H1 (cell line): ENCODE measurements at regions not wholly inside any gene's neighbourhood (a gene's known extent, or its start where the extent isn't known, plus 50 kb on each side); places are given as distances from the start of the nearest gene placed in this dataset.

Experiments used
- CTCF ChIA-PET: fragments of 300-600 bp; sonication (Branson Sonifier 250); formaldehyde crosslinking; loops from one replicate; lab custom pipeline; 2021; ENCODE audit not compliant: partially characterized antibody; lab: Charles Lee
- POLR2A ChIA-PET: fragments of 300-600 bp; sonication (Branson Sonifier 250); formaldehyde crosslinking; loops from one replicate; lab custom pipeline; 2021; ENCODE audit warnings: inconsistent platforms; ENCODE audit not compliant: partially characterized antibody; lab: Charles Lee
- DNase-seq, 2 experiments: peaks; one replicate each; pipeline versions ENCODE4 v3.0.0 to v3.0.0-alpha.2; 2010 to 2022; ENCODE audit warnings: low spot score in 2 of 2, low read depth in 1 of 2, mixed read lengths in 1 of 2
- FAIRE-seq: peaks from 2 replicates; lab custom pipeline; 2011; peaks lifted over from hg19 to GRCh38; lab: Jason Lieb, UNC
- H2AFZ ChIP-seq: 2 replicates; pipeline ENCODE4 v1.8.1; 2012; ENCODE audit warnings: low read length, inconsistent platforms
- H2AK5ac ChIP-seq: 2 replicates; pipeline ENCODE4 v1.6.1; 2013; ENCODE audit warnings: low read depth, low read length
- H2BK120ac ChIP-seq: replicated peaks from 2 replicates; pipeline ENCODE3; 2013; ENCODE audit warnings: low read depth, low read length, inconsistent platforms
- H2BK12ac ChIP-seq: 2 replicates; pipeline ENCODE4 v1.6.1; 2013; ENCODE audit warnings: low read depth, low read length
- H2BK15ac ChIP-seq: 2 replicates; pipeline ENCODE4 v1.6.1; 2013; ENCODE audit warnings: low read length
- H2BK20ac ChIP-seq: 2 replicates; pipeline ENCODE4 v1.6.1; 2013; ENCODE audit warnings: low read length
- H2BK5ac ChIP-seq: 2 replicates; pipeline ENCODE4 v1.6.1; 2013; ENCODE audit warnings: low read depth, low read length
- H3K14ac ChIP-seq: 2 replicates; pipeline ENCODE4 v1.6.1; 2013; ENCODE audit warnings: inconsistent platforms; ENCODE audit not compliant: insufficient read length
- H3K18ac ChIP-seq: 2 replicates; pipeline ENCODE4 v1.6.1; 2013; ENCODE audit warnings: low read length; ENCODE audit errors: extremely low read depth
- H3K23ac ChIP-seq: 2 replicates; pipeline ENCODE4 v1.6.1; 2013; ENCODE audit warnings: inconsistent platforms; ENCODE audit not compliant: insufficient read length
- H3K23me2 ChIP-seq: 2 replicates; pipeline ENCODE4 v1.6.1; 2013; ENCODE audit warnings: low read depth, low read length
- H3K27ac ChIP-seq: 2 replicates; pipeline ENCODE4 v1.6.1; 2011; ENCODE audit warnings: low read depth, low read length, inconsistent platforms
- H3K27me3 ChIP-seq, 4 experiments: replicated peaks in 1 of 4; 1 replicate in 1 of 4; 2 replicates in 3 of 4; pipeline versions ENCODE4 v1.6.1 to v1.8.1; 2011 to 2013; ENCODE audit warnings: low read length in 3 of 4, mild to moderate bottlenecking in 3 of 4, inconsistent platforms in 2 of 4, mixed read lengths in 2 of 4, moderate library complexity in 1 of 4; ENCODE audit not compliant: control insufficient read depth in 3 of 4, insufficient read depth in 3 of 4; ENCODE audit errors: extremely low read depth in 1 of 4
- H3K36me3 ChIP-seq, 4 experiments: 2 replicates each; pipeline versions ENCODE4 v1.6.1 to v1.8.1; 2011 to 2013; ENCODE audit warnings: mild to moderate bottlenecking in 4 of 4, low read length in 3 of 4, moderate library complexity in 2 of 4, control low read depth in 1 of 4, inconsistent platforms in 1 of 4; ENCODE audit not compliant: insufficient read depth in 4 of 4, control insufficient read depth in 2 of 4
- H3K4ac ChIP-seq: replicated peaks from 2 replicates; pipeline ENCODE3; 2013; ENCODE audit warnings: low read length, low read depth, mixed read lengths, inconsistent platforms; ENCODE audit not compliant: insufficient read length
- H3K4me1 ChIP-seq, 4 experiments: replicated peaks in 1 of 4; 1 replicate in 1 of 4; 2 replicates in 3 of 4; pipeline versions ENCODE4 v1.6.1 to v1.8.1; 2011 to 2013; ENCODE audit warnings: low read length in 3 of 4, inconsistent platforms in 2 of 4, mixed read lengths in 1 of 4; ENCODE audit not compliant: insufficient read depth in 4 of 4, control insufficient read depth in 3 of 4
- H3K4me2 ChIP-seq, 2 experiments: 2 replicates each; pipeline versions ENCODE4 v1.6.1 to v1.8.1; 2011 to 2013; ENCODE audit warnings: low read depth in 2 of 2, low read length in 2 of 2, control low read depth in 1 of 2, inconsistent platforms in 1 of 2, mild to moderate bottlenecking in 1 of 2; ENCODE audit not compliant: insufficient read depth in 1 of 2
- H3K4me3 ChIP-seq, 4 experiments: fragments of 200-600, 300-600 bp in 1 of 4; sonication (generic), shearing (Covaris generic), sonication (Bioruptor Twin) in 1 of 4; 2 replicates each; pipeline versions ENCODE4 v1.5.1 to v1.8.1; 2011 to 2016; ENCODE audit warnings: low read length in 4 of 4, low read depth in 3 of 4, control low read depth in 2 of 4, inconsistent platforms in 2 of 4, mild to moderate bottlenecking in 2 of 4, mixed read lengths in 1 of 4, moderate library complexity in 1 of 4; ENCODE audit not compliant: insufficient read depth in 2 of 4; ENCODE audit errors: extremely low read depth in 1 of 4
- H3K56ac ChIP-seq: replicated peaks from 2 replicates; pipeline ENCODE3; 2013; ENCODE audit warnings: low read depth, mild to moderate bottlenecking, mixed read lengths, low read length, inconsistent platforms; ENCODE audit not compliant: insufficient read length
- H3K79me1 ChIP-seq: 2 replicates; pipeline ENCODE4 v1.6.1; 2013; ENCODE audit warnings: low read depth, low read length, control low read depth
- H3K79me2 ChIP-seq, 2 experiments: 2 replicates each; pipeline versions ENCODE4 v1.6.1 to v1.8.1; 2012 to 2013; ENCODE audit warnings: low read length in 2 of 2, mild to moderate bottlenecking in 2 of 2, inconsistent platforms in 1 of 2; ENCODE audit not compliant: insufficient read depth in 2 of 2, control insufficient read depth in 1 of 2
- H3K9ac ChIP-seq, 4 experiments: replicated peaks in 1 of 4; 1 replicate in 1 of 4; 2 replicates in 3 of 4; pipeline versions ENCODE4 v1.6.1 to v1.8.1; 2011 to 2013; ENCODE audit warnings: low read depth in 3 of 4, low read length in 3 of 4, control low read depth in 2 of 4, mild to moderate bottlenecking in 2 of 4, moderate library complexity in 2 of 4, inconsistent platforms in 1 of 4; ENCODE audit errors: extremely low read depth in 1 of 4
- H3K9me3 ChIP-seq, 2 experiments: 2 replicates each; pipeline versions ENCODE4 v1.6.1 to v1.8.1; 2012 to 2013; ENCODE audit warnings: mild to moderate bottlenecking in 2 of 2, moderate library complexity in 2 of 2, control low read depth in 1 of 2, inconsistent platforms in 1 of 2, low read depth in 1 of 2, low read length in 1 of 2, mixed read lengths in 1 of 2; ENCODE audit not compliant: insufficient read depth in 2 of 2
- H4K20me1 ChIP-seq, 2 experiments: replicated peaks in 1 of 2; 2 replicates each; pipeline versions ENCODE3 to v1.8.1; 2011 to 2013; ENCODE audit warnings: inconsistent platforms in 2 of 2, low read length in 2 of 2, mild to moderate bottlenecking in 1 of 2; ENCODE audit not compliant: insufficient read depth in 2 of 2, control insufficient read depth in 1 of 2
- H4K5ac ChIP-seq: 2 replicates; pipeline ENCODE4 v1.6.1; 2013; ENCODE audit warnings: low read length, low read depth, mixed read lengths, inconsistent platforms; ENCODE audit not compliant: insufficient read length
- H4K8ac ChIP-seq: 2 replicates; pipeline ENCODE4 v1.8.0; 2013; ENCODE audit warnings: mild to moderate bottlenecking, moderate library complexity, low read length, inconsistent platforms; ENCODE audit not compliant: insufficient read depth; ENCODE audit errors: extremely low read depth
- H4K91ac ChIP-seq: replicated peaks from 2 replicates; pipeline ENCODE3; 2013; ENCODE audit warnings: low read length, mixed read lengths, inconsistent platforms; ENCODE audit not compliant: insufficient read length
- ATF2 ChIP-seq: IDR thresholded peaks from 2 replicates; pipeline ENCODE4 v1.6.1; 2012; ENCODE audit warnings: low read length, inconsistent platforms
- BCL11A ChIP-seq, 2 experiments: IDR thresholded peaks; one replicate each; pipeline ENCODE4 v1.6.1; 2011; ENCODE audit warnings: low read depth in 2 of 2, low read length in 2 of 2, mild to moderate bottlenecking in 2 of 2
- CBX8 ChIP-seq: fragments of 300-800, 300-1000 bp; sonication (generic); IDR thresholded peaks from 2 replicates; pipeline ENCODE4 v1.7.1; 2016; ENCODE audit warnings: low read depth, low read length, borderline replicate concordance
- CHD2 ChIP-seq: IDR thresholded peaks from 2 replicates; pipeline ENCODE4 v1.6.1; 2012; ENCODE audit warnings: low read length, improper control_type of control experiment
- EGR1 ChIP-seq: IDR thresholded peaks from 2 replicates; pipeline ENCODE4 v1.6.1; 2011; ENCODE audit warnings: low read depth, low read length, borderline replicate concordance
- HDAC2 ChIP-seq, 2 experiments: fragments of 300-600 bp in 1 of 2; sonication (generic) in 1 of 2; IDR thresholded peaks; 2 replicates each; pipeline ENCODE4 v1.6.1; 2011 to 2012; ENCODE audit warnings: low read depth in 2 of 2, low read length in 2 of 2, mild to moderate bottlenecking in 2 of 2, moderate library complexity in 2 of 2, borderline replicate concordance in 1 of 2, inconsistent platforms in 1 of 2
- POLR2AphosphoS5 ChIP-seq: IDR thresholded peaks from 2 replicates; pipeline ENCODE4 v1.6.1; 2011; ENCODE audit warnings: low read depth, low read length
- POU5F1 ChIP-seq: IDR thresholded peaks from 2 replicates; pipeline ENCODE4 v1.6.1; 2011; ENCODE audit warnings: low read depth, mild to moderate bottlenecking, low read length, moderate library complexity
- RFX5 ChIP-seq: IDR thresholded peaks from 2 replicates; pipeline ENCODE4 v1.6.1; 2011; ENCODE audit warnings: low read depth, low read length, improper control_type of control experiment, borderline replicate concordance
- RNF2 ChIP-seq: fragments of 200-900, 300-1000 bp; sonication (generic); IDR thresholded peaks from 2 replicates; pipeline ENCODE4 v1.7.1; 2016; ENCODE audit warnings: borderline replicate concordance, low read depth, mild to moderate bottlenecking, antibody characterized with exemption, low read length; ENCODE audit not compliant: poor library complexity, severe bottlenecking; ENCODE audit errors: missing control alignments
- SP4 ChIP-seq: IDR thresholded peaks from 2 replicates; pipeline ENCODE4 v1.6.1; 2012; ENCODE audit warnings: low read length, inconsistent platforms
- SRF ChIP-seq: IDR thresholded peaks from 2 replicates; pipeline ENCODE4 v1.6.1; 2011; ENCODE audit warnings: mild to moderate bottlenecking, low read depth, low read length, moderate library complexity
- TAF7 ChIP-seq: optimal IDR thresholded peaks from 2 replicates; pipeline ENCODE3; 2011; ENCODE audit warnings: low read depth, mild to moderate bottlenecking, inconsistent platforms, low read length, moderate library complexity, borderline replicate concordance
- WGBS, 2 experiments: shearing (Covaris generic) in 1 of 2; methylation state at CpG; one replicate each; pipeline versions ENCODE4 v1.1.6 to v1.1.7; 2013 to 2015; ENCODE audit warnings: low lambda C conversion rate in 2 of 2, mixed read lengths in 2 of 2, inconsistent platforms in 1 of 2, low coverage in 1 of 2, missing lambda C conversion rate in 1 of 2; ENCODE audit not compliant: insufficient replicate concordance in 2 of 2, insufficient coverage in 1 of 2, insufficient read length in 1 of 2; ENCODE audit errors: extremely low coverage in 1 of 2, missing lambda C conversion rate in 1 of 2; 5-methylcytosine and 5-hydroxymethylcytosine counted together

GRCh38 chr13:24612726-24613125, 67.5 kb upstream of the ATP12A start:
- Histone ChIP-seq H2BK12ac (no peak overlapping the region), H3K14ac (no peak overlapping the region), H3K56ac (no peak overlapping the region), H4K20me1 (no peaks in the 10 kb centered on the region), H3K36me3 (no peaks in the 10 kb centered on the region), H2BK5ac (no peak overlapping the region), H4K91ac (no peak overlapping the region), H3K9ac (no peak overlapping the region), H3K79me2 (no peaks in the 10 kb centered on the region), H3K27me3 (no peaks in the 10 kb centered on the region), H3K79me1 (no peaks in the 10 kb centered on the region), H3K18ac (no peak overlapping the region), H3K23me2 (0 out of 2 replicates have a peak, but pooled peaks cover 3% of the 10 kb centered on the region), H2BK20ac (no peak overlapping the region), H3K4me2 (no peak overlapping the region), H2AFZ (no peak overlapping the region), H3K4me3 (no peak overlapping the region), H3K4ac (no peak overlapping the region), H4K5ac (no peak overlapping the region), H3K23ac (no peak overlapping the region), H2BK15ac (no peak overlapping the region), H3K4me1 (no peaks in the 10 kb centered on the region), H2BK120ac (no peak overlapping the region), H2AK5ac (no peak overlapping the region), H3K9me3 (no peaks in the 10 kb centered on the region), H3K27ac (no peak overlapping the region), H4K8ac (no peak overlapping the region)
- CTCF ChIA-PET: interaction anchor here (0.9 to 13.2 kb wide), 4 partner anchors 13 to 290 kb away, joined by 3 to 141 read pairs (median 4); no protein-coding TSS in a partner anchor
- FAIRE-seq: no peak
- POLR2A ChIA-PET: no interaction called here
- DNase-seq: no peak
- 89% methylated on average over 9 of the region's 9 CpGs; no CpG with 5 or more reads in 1 of the 2 experiments for WGBS, 2 experiments
- TF ChIP-seq RNF2 (no peak), HDAC2 (IDR thresholded peaks at IDR 0.05; ENCODE audit: borderline replicate concordance in 1 of 2, low read depth in 2 of 2, low read length in 2 of 2) (no peak), BCL11A (IDR thresholded peaks at IDR 0.05; ENCODE audit: low read depth in 2 of 2, low read length in 2 of 2) (no peak), SP4 (no peak), ATF2 (no peak), TAF7 (no peak), SRF (no peak), EGR1 (no peak), POLR2AphosphoS5 (no peak), RFX5 (no peak), CBX8 (no peak), POU5F1 (no peak), CHD2 (no peak)
